Testis (tissue), 2 donors: ENCODE measurements at regions not wholly inside any gene's neighbourhood (a gene's known extent, or its start where the extent isn't known, plus 50 kb on each side); places are given as distances from the start of the nearest gene placed in this dataset.

Experiments
- CTCF ChIP-seq, 3 experiments: fragments of 450-650 bp in 2 of 3; fragments of 200-600 bp in 1 of 3; sonication (generic) in 1 of 3; IDR thresholded peaks; one replicate each; pipeline ENCODE4 v1.5.1; 2016 to 2019; ENCODE audit warnings: antibody characterized with exemption in 3 of 3, mild to moderate bottlenecking in 2 of 3, moderate library complexity in 1 of 3
- POLR2A ChIP-seq: fragments of 450-650 bp; IDR thresholded peaks from one replicate; pipeline ENCODE4 v1.6.1; 2017; ENCODE audit warnings: antibody characterized with exemption, mild to moderate bottlenecking, moderate library complexity

GRCh38 chr3:161969867-161970266, 473.3 kb downstream of the OTOL1 start:
- TF ChIP-seq POLR2A, result no peak
- TF ChIP-seq CTCF (IDR thresholded peaks at IDR 0.05), result no peak
